ENCODE measurements at regions not wholly inside any gene's neighbourhood (a gene's known extent, or its start where the extent isn't known, plus 50 kb on each side); places are given as distances from the start of the nearest gene placed in this dataset.

DNA sequence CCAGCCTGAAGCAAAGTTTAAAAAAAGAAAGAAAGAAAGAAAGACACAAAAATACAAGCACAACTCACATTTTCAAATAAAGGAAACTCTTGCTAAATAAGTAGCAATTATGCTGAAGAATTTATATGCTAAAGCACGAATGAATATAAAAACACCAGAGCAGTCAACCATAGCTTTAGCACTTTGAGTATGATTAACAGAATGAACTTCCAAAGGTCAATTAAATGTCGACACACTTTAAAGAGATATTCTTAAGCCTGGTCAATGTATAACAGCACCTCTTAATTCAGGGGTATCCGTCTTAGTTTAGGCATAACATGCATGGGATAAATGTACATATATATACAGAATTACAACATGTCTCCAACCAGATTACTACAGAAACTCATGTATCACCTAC lies 125.9 kb downstream of the OGFRL1 start:
- no peak for TF ChIP-seq CTCF (IDR thresholded peaks at IDR 0.05)
- no peak for TF ChIP-seq POLR2A (IDR thresholded peaks at IDR 0.05)

All from esophagus squamous epithelium (tissue), 4 donors.